BJ (cell line): ENCODE measurements at regions not wholly inside any gene's neighbourhood (a gene's known extent, or its start where the extent isn't known, plus 50 kb on each side); places are given as distances from the start of the nearest gene placed in this dataset.

Source experiments
- CTCF ChIA-PET: fragments of 350-600 bp; formaldehyde crosslinking; extraction: SDS; loops from one replicate; lab custom pipeline; 2021; ENCODE audit warnings: antibody characterized with exemption, inconsistent platforms; lab: Yijun Ruan, JAX
- POLR2A ChIA-PET: fragments of 300-600 bp; sonication (Branson Sonifier 250); formaldehyde crosslinking; extraction: SDS; loops from one replicate; lab custom pipeline; 2021; ENCODE audit warnings: antibody characterized with exemption; lab: Charles Lee
- DNase-seq: peaks from one replicate; pipeline ENCODE4 v3.0.0-alpha.2; 2011; ENCODE audit warnings: low read depth
- H3K27me3 ChIP-seq: 2 replicates; pipeline ENCODE4 v1.6.0; 2011; ENCODE audit warnings: low read length; ENCODE audit not compliant: control insufficient read depth, insufficient read depth
- H3K36me3 ChIP-seq: 2 replicates; pipeline ENCODE4 v1.5.1; 2011; ENCODE audit warnings: low read length; ENCODE audit not compliant: control insufficient read depth, insufficient read depth
- H3K4me3 ChIP-seq: 2 replicates; pipeline ENCODE4 v1.5.1; 2011; ENCODE audit warnings: low read depth, mild to moderate bottlenecking, control low read depth, low read length
- TF ChIP-seq, protein P1 (sequence below): IDR thresholded peaks from 2 replicates; pipeline ENCODE4 v1.5.1; 2011; ENCODE audit warnings: low read depth, mild to moderate bottlenecking, control low read depth, inconsistent platforms, low read length, moderate library complexity; ENCODE audit not compliant: insufficient read depth

DNA sequence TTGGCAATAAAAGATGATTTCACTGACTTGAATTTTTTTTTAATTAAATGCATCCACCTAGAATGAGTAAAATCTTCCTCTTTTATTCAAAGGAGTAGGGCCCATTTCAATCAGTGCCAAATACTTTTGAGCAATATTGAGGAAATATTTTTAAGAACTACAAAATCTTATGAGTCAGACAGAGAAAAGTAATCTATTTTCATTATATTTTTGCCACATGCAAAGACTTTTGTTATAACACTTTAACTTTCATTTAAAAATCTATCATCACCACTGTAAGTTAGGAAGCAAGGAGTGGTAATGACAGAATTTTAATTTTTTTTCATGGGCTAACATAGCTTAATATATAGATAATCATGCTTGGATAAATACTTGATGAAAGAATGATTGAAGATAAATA, 345.2 kb upstream of the KITLG start:
- Histone ChIP-seq H3K4me3 (no peak overlapping the region), H3K27me3 (no peaks in the 10 kb centered on the region), H3K36me3 (no peaks in the 10 kb centered on the region)
- POLR2A ChIA-PET = no interaction called here
- no peak for DNase-seq
- CTCF ChIA-PET = no interaction called here
- TF ChIP-seq, protein P1, sequence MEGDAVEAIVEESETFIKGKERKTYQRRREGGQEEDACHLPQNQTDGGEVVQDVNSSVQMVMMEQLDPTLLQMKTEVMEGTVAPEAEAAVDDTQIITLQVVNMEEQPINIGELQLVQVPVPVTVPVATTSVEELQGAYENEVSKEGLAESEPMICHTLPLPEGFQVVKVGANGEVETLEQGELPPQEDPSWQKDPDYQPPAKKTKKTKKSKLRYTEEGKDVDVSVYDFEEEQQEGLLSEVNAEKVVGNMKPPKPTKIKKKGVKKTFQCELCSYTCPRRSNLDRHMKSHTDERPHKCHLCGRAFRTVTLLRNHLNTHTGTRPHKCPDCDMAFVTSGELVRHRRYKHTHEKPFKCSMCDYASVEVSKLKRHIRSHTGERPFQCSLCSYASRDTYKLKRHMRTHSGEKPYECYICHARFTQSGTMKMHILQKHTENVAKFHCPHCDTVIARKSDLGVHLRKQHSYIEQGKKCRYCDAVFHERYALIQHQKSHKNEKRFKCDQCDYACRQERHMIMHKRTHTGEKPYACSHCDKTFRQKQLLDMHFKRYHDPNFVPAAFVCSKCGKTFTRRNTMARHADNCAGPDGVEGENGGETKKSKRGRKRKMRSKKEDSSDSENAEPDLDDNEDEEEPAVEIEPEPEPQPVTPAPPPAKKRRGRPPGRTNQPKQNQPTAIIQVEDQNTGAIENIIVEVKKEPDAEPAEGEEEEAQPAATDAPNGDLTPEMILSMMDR = no peak

DNA sequence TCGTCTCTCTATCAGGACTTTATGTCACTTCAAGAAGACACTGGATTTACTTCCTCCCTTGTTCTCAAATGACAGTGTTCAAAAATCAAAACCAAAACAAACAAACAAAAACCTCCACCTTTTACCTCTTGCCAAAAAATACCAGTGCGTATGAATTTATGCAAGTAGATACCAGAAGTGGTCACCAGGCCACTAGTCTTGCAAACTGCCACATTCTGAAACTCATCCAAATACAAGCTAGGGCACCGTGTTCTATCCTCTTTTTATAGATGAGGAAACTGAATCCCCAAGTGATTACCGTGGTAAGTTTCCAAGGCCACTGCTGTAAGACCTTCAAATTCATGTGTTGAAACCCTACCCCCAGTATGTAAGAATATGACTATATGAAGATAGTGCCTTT, 343.9 kb upstream of the KITLG start:
- Histone ChIP-seq H3K4me3 (no peak overlapping the region), H3K27me3 (no peaks in the 10 kb centered on the region), H3K36me3 (no peaks in the 10 kb centered on the region)
- DNase-seq = no peak
- CTCF ChIA-PET = no interaction called here
- POLR2A ChIA-PET = no interaction called here
- TF ChIP-seq, protein P1 = no peak

DNA sequence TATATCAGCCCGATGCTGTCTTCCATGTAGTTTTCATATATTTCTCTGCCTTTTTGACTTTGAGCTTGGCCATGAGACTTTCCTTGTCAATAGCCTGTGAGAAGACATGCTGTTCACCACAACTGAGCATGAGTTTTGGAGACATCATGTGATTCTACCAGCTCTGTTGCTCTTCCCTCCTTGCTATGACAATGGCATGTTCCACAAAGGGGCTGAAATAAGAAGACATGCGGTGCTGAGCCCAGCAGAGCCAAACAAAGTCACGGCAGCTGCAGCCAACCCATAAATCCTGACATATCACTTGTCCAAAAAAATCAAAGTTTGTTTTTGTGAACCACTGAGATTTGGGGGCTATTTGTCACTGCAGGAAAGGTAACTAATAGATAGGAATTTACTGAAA, 343.4 kb upstream of the KITLG start:
- DNase-seq = no peak
- CTCF ChIA-PET = no interaction called here
- TF ChIP-seq, protein P1 = no peak
- no peak overlapping the region for H3K4me3 ChIP-seq
- no peaks in the 10 kb centered on the region for H3K36me3 ChIP-seq
- POLR2A ChIA-PET = no interaction called here
- no peaks in the 10 kb centered on the region for H3K27me3 ChIP-seq

DNA sequence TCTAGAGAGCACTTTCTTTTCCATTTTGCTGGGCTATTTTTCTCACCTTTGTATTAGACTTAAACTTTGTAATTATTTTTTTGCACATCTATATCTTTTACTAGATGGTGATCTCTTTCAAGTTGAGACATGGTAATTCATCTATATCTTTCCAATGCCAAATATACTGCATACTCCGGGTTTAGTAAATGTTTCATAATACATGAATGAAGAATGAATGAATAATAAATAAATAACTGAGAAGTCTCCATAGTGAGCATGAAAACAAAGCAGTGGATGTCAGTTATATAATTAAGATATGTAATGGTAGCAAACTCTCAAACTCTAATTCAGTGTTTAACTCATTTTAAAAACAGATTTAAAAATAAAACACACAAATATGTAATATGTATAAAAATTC, 342.5 kb upstream of the KITLG start:
- Histone ChIP-seq H3K36me3 (no peaks in the 10 kb centered on the region), H3K4me3 (no peak overlapping the region), H3K27me3 (no peaks in the 10 kb centered on the region)
- DNase-seq = no peak
- POLR2A ChIA-PET = no interaction called here
- TF ChIP-seq, protein P1 = no peak
- CTCF ChIA-PET = no interaction called here

DNA sequence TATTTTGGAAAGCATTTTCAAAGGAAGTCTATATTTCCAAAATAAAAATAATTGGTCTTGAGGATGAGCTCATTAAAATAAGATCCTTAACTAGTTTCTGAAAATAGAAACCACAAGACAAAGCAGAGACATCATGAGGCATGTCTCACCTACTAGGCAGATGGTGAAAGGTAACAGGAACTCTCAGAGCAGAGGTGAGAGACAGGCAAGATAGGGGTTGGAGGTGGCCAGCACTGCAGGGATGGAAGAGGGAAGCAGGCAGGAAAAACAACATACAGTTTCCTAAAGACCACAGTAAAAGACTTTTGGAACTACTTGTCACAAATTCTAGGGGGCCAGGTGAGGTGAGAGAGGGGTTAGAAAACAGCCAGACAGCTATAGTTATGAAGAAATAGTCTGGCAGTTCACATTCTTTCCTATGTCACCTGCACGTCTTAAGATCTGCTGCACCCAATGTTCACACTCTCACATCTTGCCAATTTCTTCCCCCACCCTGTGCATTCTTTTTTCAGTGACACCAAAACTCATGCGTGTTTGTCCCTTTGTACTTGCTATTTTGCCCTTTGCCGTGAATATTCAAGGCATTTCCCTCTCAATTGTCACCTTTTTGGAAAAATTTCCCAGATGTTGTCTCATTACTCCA, 341.7 kb upstream of the KITLG start:
- TF ChIP-seq, protein P1 = no peak
- ChIA-PET CTCF (interaction anchor here (0.6 kb wide), 1 partner anchor 204 kb away, joined by 3 read pairs; no protein-coding TSS in a partner anchor), POLR2A (no interaction called here)
- Histone ChIP-seq H3K27me3 (no peaks in the 10 kb centered on the region), H3K4me3 (no peak overlapping the region), H3K36me3 (no peaks in the 10 kb centered on the region)
- no peak for DNase-seq
